Colonic mucosa (tissue), 4 donors: ENCODE measurements at regions not wholly inside any gene's neighbourhood (a gene's known extent, or its start where the extent isn't known, plus 50 kb on each side); places are given as distances from the start of the nearest gene placed in this dataset.

Source experiments
- DNase-seq: peaks from one replicate; pipeline ENCODE4 v3.0.0-alpha.2; 2020
- H3K27ac ChIP-seq: fragments of 200-600 bp; one replicate; pipeline ENCODE4 v1.8.0; 2021
- H3K27me3 ChIP-seq: fragments of 200-600 bp; one replicate; pipeline ENCODE4 v1.8.0; 2021
- H3K36me3 ChIP-seq: fragments of 200-600 bp; one replicate; pipeline ENCODE4 v1.8.0; 2021
- H3K4me1 ChIP-seq: fragments of 200-600 bp; one replicate; pipeline ENCODE4 v1.8.0; 2021; ENCODE audit warnings: mild to moderate bottlenecking
- H3K4me3 ChIP-seq: fragments of 200-600 bp; one replicate; pipeline ENCODE4 v1.8.0; 2021
- H3K9ac ChIP-seq, 2 donors: one replicate each; pipeline ENCODE4 v1.7.0; 2013; ENCODE audit warnings: control low read depth in 2 of 2, low read depth in 2 of 2, low read length in 2 of 2
- H3K9me3 ChIP-seq: fragments of 200-600 bp; one replicate; pipeline ENCODE4 v1.8.0; 2021
- intact Hi-C: fragments of 100-400 bp; cut with DNase I; formaldehyde crosslinking; loops from one replicate; pipeline ENCODE4 v1.14.1; 2022
- TF ChIP-seq, protein P1 (sequence below): fragments of 200-600 bp; IDR thresholded peaks from one replicate; pipeline ENCODE4 v1.8.0; 2022; ENCODE audit warnings: antibody characterized with exemption, mild to moderate bottlenecking
- donor health status: healthy.
- donor health status: DM: no; HTN: no; CAD: no.
- donor health status: DM: no; HTN: no; CAD: no.

DNA sequence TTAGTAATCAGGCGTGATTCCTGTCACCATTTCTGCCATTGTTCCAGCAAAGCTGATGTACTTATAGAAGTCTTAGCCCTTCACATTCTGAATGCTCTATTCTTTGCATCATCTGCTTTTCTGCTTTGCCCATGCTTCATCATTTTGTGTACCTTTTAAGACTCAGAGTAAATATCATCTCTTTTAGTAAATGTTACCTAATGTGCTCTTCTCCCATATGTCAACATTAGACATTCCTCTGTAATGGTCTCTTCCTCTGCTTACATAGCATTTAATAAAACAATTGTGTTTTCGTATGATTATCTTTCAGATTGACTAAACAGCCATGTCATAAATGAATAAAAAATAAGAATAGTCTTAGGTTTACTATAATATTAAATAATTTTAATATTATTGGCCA, 719.6 kb upstream of the GRM3 start:
- intact Hi-C loops: no loop called here
- Histone ChIP-seq H3K36me3 (no peaks in the 10 kb centered on the region), H3K27ac (no peak overlapping the region), H3K9me3 (no peaks in the 10 kb centered on the region), H3K4me3 (no peak overlapping the region), H3K27me3 (no peaks in the 10 kb centered on the region), H3K4me1 (no peaks in the 10 kb centered on the region), H3K9ac (no peak overlapping the region)
- DNase-seq: no peak
- TF ChIP-seq, protein P1, sequence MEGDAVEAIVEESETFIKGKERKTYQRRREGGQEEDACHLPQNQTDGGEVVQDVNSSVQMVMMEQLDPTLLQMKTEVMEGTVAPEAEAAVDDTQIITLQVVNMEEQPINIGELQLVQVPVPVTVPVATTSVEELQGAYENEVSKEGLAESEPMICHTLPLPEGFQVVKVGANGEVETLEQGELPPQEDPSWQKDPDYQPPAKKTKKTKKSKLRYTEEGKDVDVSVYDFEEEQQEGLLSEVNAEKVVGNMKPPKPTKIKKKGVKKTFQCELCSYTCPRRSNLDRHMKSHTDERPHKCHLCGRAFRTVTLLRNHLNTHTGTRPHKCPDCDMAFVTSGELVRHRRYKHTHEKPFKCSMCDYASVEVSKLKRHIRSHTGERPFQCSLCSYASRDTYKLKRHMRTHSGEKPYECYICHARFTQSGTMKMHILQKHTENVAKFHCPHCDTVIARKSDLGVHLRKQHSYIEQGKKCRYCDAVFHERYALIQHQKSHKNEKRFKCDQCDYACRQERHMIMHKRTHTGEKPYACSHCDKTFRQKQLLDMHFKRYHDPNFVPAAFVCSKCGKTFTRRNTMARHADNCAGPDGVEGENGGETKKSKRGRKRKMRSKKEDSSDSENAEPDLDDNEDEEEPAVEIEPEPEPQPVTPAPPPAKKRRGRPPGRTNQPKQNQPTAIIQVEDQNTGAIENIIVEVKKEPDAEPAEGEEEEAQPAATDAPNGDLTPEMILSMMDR: no peak

DNA sequence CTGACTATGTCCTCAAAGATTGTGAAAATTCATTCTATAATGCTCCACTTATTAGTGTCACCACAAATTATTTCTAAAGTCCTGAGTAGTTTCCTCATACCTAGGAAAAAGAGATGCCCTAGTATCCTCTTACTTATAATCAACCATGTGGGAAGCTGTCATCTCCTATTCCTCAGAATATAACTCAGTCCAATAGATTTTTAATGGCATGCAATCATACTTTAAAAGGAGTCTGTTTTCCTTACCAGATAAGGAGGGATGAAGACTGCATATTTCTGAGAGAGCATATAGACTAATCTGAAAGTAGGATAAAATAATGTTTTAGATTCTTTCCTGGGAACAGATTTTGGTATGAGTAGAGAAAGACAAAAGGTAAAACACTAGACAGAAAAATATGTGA, 727.7 kb upstream of the GRM3 start:
- H3K9ac ChIP-seq: no peak overlapping the region
- TF ChIP-seq, protein P1: no peak
- no peaks in the 10 kb centered on the region for H3K4me1 ChIP-seq
- no peaks in the 10 kb centered on the region for H3K9me3 ChIP-seq
- no peaks in the 10 kb centered on the region for H3K27me3 ChIP-seq
- no peak for DNase-seq
- no peaks in the 10 kb centered on the region for H3K36me3 ChIP-seq
- no peak overlapping the region for H3K4me3 ChIP-seq
- intact Hi-C loops: no loop called here
- no peak overlapping the region for H3K27ac ChIP-seq

DNA sequence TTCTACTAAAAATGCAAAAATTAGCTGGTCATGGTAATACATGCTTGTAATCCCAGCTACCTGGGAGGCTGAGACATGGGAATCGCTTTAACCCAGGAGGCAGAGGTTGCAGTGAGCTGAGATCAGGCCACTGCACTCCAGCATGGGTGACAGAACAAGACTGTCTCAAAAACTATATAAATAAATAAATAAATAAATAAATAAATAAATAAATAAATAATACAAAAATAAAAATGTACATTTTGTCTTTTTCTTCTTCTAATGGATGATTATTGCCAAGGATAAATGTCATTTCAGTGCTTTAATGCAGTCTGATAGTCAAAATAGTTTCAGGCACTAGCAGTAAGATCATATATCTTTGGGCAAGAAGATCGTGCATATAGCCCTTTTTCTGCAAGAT, 727.6 kb upstream of the SEMA3D start:
- TF ChIP-seq, protein P1: no peak
- Histone ChIP-seq H3K9ac (no peak overlapping the region), H3K4me3 (no peak overlapping the region), H3K27me3 (no peaks in the 10 kb centered on the region), H3K4me1 (no peaks in the 10 kb centered on the region), H3K27ac (no peak overlapping the region), H3K9me3 (no peaks in the 10 kb centered on the region), H3K36me3 (no peaks in the 10 kb centered on the region)
- intact Hi-C loops: no loop called here
- no peak for DNase-seq

DNA sequence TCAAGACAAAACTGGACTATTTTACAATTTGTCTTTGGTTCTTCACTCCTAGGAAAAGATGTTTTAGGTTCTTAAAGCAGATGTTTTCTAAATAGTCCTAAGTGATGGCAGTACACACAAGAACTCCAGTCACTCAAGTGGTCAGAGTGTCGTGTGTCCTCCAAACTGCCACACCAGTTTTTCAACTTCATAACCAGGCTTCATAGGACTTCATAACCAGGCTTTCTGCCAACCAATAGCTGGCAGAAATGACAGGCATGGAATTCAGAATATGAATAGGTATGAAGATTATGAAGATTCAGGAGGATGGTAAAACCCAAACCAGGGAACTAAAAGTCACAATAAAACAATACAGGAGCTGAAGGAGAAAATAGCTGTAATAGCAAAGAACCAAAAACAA, 721.2 kb upstream of the SEMA3D start:
- Histone ChIP-seq H3K27ac (no peak overlapping the region), H3K9me3 (no peaks in the 10 kb centered on the region), H3K4me3 (no peak overlapping the region), H3K4me1 (no peaks in the 10 kb centered on the region), H3K9ac (no peak overlapping the region), H3K36me3 (no peaks in the 10 kb centered on the region), H3K27me3 (no peaks in the 10 kb centered on the region)
- TF ChIP-seq, protein P1: no peak
- intact Hi-C loops: no loop called here
- DNase-seq: no peak

DNA sequence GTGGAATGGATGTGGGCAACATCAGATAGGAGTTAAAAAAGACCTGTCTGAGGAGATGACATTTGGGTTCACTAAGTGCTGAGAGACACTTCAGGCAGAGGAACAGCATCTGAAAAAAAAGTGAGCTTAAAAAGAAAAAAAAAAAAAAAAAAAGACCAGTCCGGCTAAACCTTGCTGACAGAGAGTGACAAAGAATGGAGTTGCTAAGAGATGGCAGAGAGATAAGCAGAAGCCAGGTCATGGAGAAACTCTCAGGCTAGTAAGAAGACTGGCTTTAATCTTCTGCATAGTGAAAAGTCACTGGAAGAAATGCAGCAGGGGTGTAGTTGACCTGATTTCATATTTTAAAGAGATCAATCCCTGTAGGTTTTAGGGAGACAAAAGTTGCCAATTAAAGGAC, 711.1 kb upstream of the SEMA3D start:
- DNase-seq: no peak
- Histone ChIP-seq H3K36me3 (no peaks in the 10 kb centered on the region), H3K4me1 (no peaks in the 10 kb centered on the region), H3K4me3 (no peak overlapping the region), H3K27me3 (no peaks in the 10 kb centered on the region), H3K27ac (no peak overlapping the region), H3K9me3 (no peaks in the 10 kb centered on the region), H3K9ac (no peak overlapping the region)
- TF ChIP-seq, protein P1: no peak
- intact Hi-C loops: no loop called here

DNA sequence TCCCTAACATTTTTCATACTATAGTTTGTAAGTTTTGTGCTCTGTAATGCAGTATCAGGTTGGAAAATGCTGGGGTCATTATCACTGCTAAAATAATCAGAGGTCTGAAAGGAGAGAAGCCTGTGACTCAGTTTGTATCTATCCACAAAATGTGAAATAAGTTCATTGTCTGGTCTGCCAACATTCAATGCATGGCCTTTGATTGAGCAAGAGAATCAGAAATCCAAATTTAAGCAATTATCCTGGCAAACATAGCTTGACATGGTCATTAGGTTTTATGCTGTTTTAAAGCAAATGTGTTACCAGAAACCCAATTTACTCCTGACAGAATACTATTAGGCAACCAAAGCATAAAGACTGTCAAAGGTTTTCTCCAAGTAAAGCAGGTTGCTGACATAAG, 709.7 kb upstream of the SEMA3D start:
- Histone ChIP-seq H3K4me1 (no peaks in the 10 kb centered on the region), H3K27me3 (no peaks in the 10 kb centered on the region), H3K9ac (no peak overlapping the region), H3K4me3 (no peak overlapping the region), H3K36me3 (no peaks in the 10 kb centered on the region), H3K27ac (no peak overlapping the region), H3K9me3 (no peaks in the 10 kb centered on the region)
- intact Hi-C loops: no loop called here
- no peak for DNase-seq
- TF ChIP-seq, protein P1: no peak
